ENCODE measurements at regions not wholly inside any gene's neighbourhood (a gene's known extent, or its start where the extent isn't known, plus 50 kb on each side); places are given as distances from the start of the nearest gene placed in this dataset.

GRCh38 chr6:86535100-86535499, 402.2 kb upstream of the HTR1E start:
- H3K4me3 ChIP-seq (ENCODE audit: low read depth, low read length), result no peak overlapping the region
- TF ChIP-seq CTCF (IDR thresholded peaks at IDR 0.05; ENCODE audit: low read depth, low read length), result no peak
- in situ Hi-C loops (cut with HindIII; ENCODE audit: low sequenced_read_pairs), result no loop called here
- no peak for DNase-seq (ENCODE audit: low read depth, low spot score)

GRCh38 chr6:86529635-86530034, 407.7 kb upstream of the HTR1E start:
- H3K4me3 ChIP-seq (ENCODE audit: low read depth, low read length), result no peak overlapping the region
- TF ChIP-seq CTCF (IDR thresholded peaks at IDR 0.05; ENCODE audit: low read depth, low read length), result no peak
- DNase-seq (ENCODE audit: low read depth, low spot score), result no peak
- in situ Hi-C loops (cut with HindIII; ENCODE audit: low sequenced_read_pairs), result no loop called here

GRCh38 chr6:86526238-86526637, 411.1 kb upstream of the HTR1E start:
- in situ Hi-C loops (cut with HindIII; ENCODE audit: low sequenced_read_pairs), result no loop called here
- no peak for TF ChIP-seq CTCF (IDR thresholded peaks at IDR 0.05; ENCODE audit: low read depth, low read length)
- no peak for DNase-seq (ENCODE audit: low read depth, low spot score)
- no peak overlapping the region for H3K4me3 ChIP-seq (ENCODE audit: low read depth, low read length)

GRCh38 chr6:86516087-86516486, 421.2 kb upstream of the HTR1E start:
- in situ Hi-C loops (cut with HindIII; ENCODE audit: low sequenced_read_pairs), result no loop called here
- no peak for TF ChIP-seq CTCF (IDR thresholded peaks at IDR 0.05; ENCODE audit: low read depth, low read length)
- H3K4me3 ChIP-seq (ENCODE audit: low read depth, low read length), result no peak overlapping the region
- DNase-seq (ENCODE audit: low read depth, low spot score), result no peak

- TF ChIP-seq CTCF (IDR thresholded peaks at IDR 0.05; ENCODE audit: low read depth, low read length), result no peak
- H3K4me3 ChIP-seq (ENCODE audit: low read depth, low read length), result no peak overlapping the region
- in situ Hi-C loops (cut with HindIII; ENCODE audit: low sequenced_read_pairs), result no loop called here
- no peak for DNase-seq (ENCODE audit: low read depth, low spot score)
Measured at GRCh38 chr6:86511962-86512361, 425.4 kb upstream of the HTR1E start.

- no peak overlapping the region for H3K4me3 ChIP-seq (ENCODE audit: low read depth, low read length)
- no peak for TF ChIP-seq CTCF (IDR thresholded peaks at IDR 0.05; ENCODE audit: low read depth, low read length)
- in situ Hi-C loops (cut with HindIII; ENCODE audit: low sequenced_read_pairs), result no loop called here
- no peak for DNase-seq (ENCODE audit: low read depth, low spot score)
Measured at GRCh38 chr6:86508230-86508629, 429.1 kb upstream of the HTR1E start.

- no peak overlapping the region for H3K4me3 ChIP-seq (ENCODE audit: low read depth, low read length)
- DNase-seq (ENCODE audit: low read depth, low spot score), result no peak
- in situ Hi-C loops (cut with HindIII; ENCODE audit: low sequenced_read_pairs), result no loop called here
- TF ChIP-seq CTCF (IDR thresholded peaks at IDR 0.05; ENCODE audit: low read depth, low read length), result no peak
Measured at GRCh38 chr6:86502497-86502896, 434.8 kb upstream of the HTR1E start.
